ENCODE measurements at regions not wholly inside any gene's neighbourhood (a gene's known extent, or its start where the extent isn't known, plus 50 kb on each side); places are given as distances from the start of the nearest gene placed in this dataset.

DNA sequence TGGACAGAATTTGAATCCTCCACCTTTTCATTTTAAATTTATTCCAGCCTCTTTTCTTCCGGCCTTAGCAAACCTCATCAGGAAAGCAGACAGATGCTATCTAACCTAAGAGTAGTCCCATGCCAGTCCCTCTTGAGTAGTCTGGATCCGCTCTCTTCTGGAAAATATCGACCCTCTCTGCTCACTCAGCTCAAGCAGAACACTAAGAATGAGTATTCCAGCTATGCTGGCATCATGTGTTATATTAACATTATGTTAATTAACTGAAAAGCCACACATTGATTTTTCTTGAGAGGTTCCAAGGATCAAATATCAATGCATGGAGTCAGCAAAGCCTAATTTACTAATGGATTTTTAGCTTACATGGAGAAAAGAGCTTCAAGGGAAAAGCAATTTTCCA, 161.4 kb downstream of the ID4 start:
- TF ChIP-seq EZH2phosphoT487 (IDR thresholded peaks at IDR 0.05; ENCODE audit: insufficient read depth, low read depth) (no peak), EZH2 (IDR thresholded peaks at IDR 0.05; ENCODE audit: insufficient read depth, poor library complexity, severe bottlenecking) (no peak)

Measured in GM23248 (cell line).